GM12873 (cell line): ENCODE measurements at regions not wholly inside any gene's neighbourhood (a gene's known extent, or its start where the extent isn't known, plus 50 kb on each side); places are given as distances from the start of the nearest gene placed in this dataset.

Source experiments
- CTCF ChIP-seq: IDR thresholded peaks from 2 replicates; pipeline ENCODE4 v1.5.1; 2012; ENCODE audit warnings: low read depth, mild to moderate bottlenecking, moderate library complexity, low read length, control low read depth; ENCODE audit not compliant: insufficient read depth; ENCODE audit errors: missing control alignments

GRCh38 chr6:159609652-159610178 lies 83.3 kb downstream of the SOD2 start:
- TF ChIP-seq CTCF = no peak

GRCh38 chr6:159608961-159609651 lies 83.9 kb downstream of the SOD2 start:
- peak; percentile 76 for TF ChIP-seq CTCF

GRCh38 chr6:159606786-159607185 lies 86.3 kb downstream of the SOD2 start:
- TF ChIP-seq CTCF = no peak

GRCh38 chr6:159604443-159604956 lies 88.5 kb downstream of the SOD2 start:
- TF ChIP-seq CTCF = no peak

GRCh38 chr6:159602431-159603041 lies 90.5 kb downstream of the SOD2 start:
- TF ChIP-seq CTCF = no peak

GRCh38 chr6:159601211-159601610 lies 91.8 kb downstream of the SOD2 start:
- TF ChIP-seq CTCF = no peak

- no peak for TF ChIP-seq CTCF
Observed at GRCh38 chr6:159595173-159595572, 97.9 kb downstream of the SOD2 start.
